Endothelial cell (in vitro differentiated cells): ENCODE measurements at regions not wholly inside any gene's neighbourhood (a gene's known extent, or its start where the extent isn't known, plus 50 kb on each side); places are given as distances from the start of the nearest gene placed in this dataset.

ENCODE experiments used
- DNase-seq: peaks from one replicate; pipeline ENCODE4 v3.0.0; 2021; ENCODE audit warnings: low spot score
- H3K27ac Mint-ChIP-seq: one replicate; pipeline ENCODE4 v1.8.0; 2021; ENCODE audit warnings: mixed read lengths, inconsistent platforms; ENCODE audit not compliant: unreplicated experiment
- H3K27me3 Mint-ChIP-seq: one replicate; pipeline ENCODE4 v1.8.0; 2021; ENCODE audit warnings: mild to moderate bottlenecking, moderate library complexity, mixed read lengths, inconsistent platforms; ENCODE audit not compliant: unreplicated experiment
- H3K36me3 Mint-ChIP-seq: one replicate; pipeline ENCODE4 v1.8.0; 2021; ENCODE audit warnings: mild to moderate bottlenecking, low read depth, mixed read lengths, inconsistent platforms; ENCODE audit not compliant: unreplicated experiment
- H3K4me1 Mint-ChIP-seq: one replicate; pipeline ENCODE4 v1.8.0; 2021; ENCODE audit warnings: mild to moderate bottlenecking, mixed read lengths, inconsistent platforms; ENCODE audit not compliant: unreplicated experiment
- H3K4me3 Mint-ChIP-seq: one replicate; pipeline ENCODE4 v1.8.0; 2021; ENCODE audit warnings: mild to moderate bottlenecking, mixed read lengths, inconsistent platforms; ENCODE audit not compliant: unreplicated experiment
- H3K9me3 Mint-ChIP-seq: one replicate; pipeline ENCODE4 v1.8.0; 2021; ENCODE audit warnings: mixed read lengths, inconsistent platforms; ENCODE audit not compliant: unreplicated experiment
- TF ChIP-seq, protein P1 (sequence below): fragments of 200-600 bp; sonication (generic); IDR thresholded peaks from one replicate; pipeline ENCODE4 v1.5.0; 2021; ENCODE audit warnings: antibody characterized with exemption; ENCODE audit not compliant: unreplicated experiment

DNA sequence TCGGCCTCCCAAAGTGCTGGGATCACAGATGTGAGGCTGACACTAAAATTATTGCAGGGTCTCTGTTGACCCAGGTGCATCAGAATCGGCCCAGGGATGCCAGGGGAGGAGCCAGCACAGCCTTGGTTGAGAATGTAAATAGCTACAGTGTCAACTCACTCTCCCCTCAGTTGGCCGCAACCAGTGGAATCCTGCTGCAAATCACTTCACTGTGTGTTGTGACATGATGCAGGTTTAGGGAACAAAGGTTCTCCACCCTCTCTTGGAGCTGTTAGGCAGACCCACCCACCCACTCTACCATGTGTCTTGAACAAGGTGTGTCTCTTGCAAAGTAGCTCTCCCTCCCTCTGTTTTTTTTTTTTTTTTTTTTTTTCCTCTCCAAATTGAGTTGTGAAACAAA is 60.5 kb upstream of the SOD1 start:
- H3K4me1 Mint-ChIP-seq, result no peaks in the 10 kb centered on the region

DNA sequence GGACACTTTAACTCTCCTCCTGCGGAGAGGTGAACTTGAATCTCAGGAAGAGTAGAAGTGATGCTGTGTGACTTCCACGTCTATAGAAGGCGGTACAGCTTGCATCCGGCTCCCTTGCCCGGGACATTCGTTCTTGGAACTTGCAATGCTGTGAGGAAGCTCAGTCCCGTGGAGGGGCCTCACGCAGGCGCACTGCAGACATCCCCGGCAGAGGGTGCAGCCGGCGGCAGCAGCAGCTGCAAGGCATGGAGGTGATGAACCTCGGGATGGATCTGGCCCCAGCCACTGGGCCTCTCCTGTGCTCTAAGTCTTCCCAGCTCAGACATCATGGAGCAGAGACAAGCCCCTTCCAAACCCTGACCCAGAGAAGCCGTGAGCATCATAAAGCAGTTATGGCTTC is 61.8 kb upstream of the SOD1 start:
- Mint-ChIP-seq H3K27me3 (peaks cover 1% of the 10 kb centered on the region), H3K4me1 (no peaks in the 10 kb centered on the region), H3K4me3 (no peak overlapping the region), H3K36me3 (no peaks in the 10 kb centered on the region), H3K9me3 (no peaks in the 10 kb centered on the region), H3K27ac (no peak overlapping the region)
- DNase-seq, result no peak
- TF ChIP-seq, protein P1, sequence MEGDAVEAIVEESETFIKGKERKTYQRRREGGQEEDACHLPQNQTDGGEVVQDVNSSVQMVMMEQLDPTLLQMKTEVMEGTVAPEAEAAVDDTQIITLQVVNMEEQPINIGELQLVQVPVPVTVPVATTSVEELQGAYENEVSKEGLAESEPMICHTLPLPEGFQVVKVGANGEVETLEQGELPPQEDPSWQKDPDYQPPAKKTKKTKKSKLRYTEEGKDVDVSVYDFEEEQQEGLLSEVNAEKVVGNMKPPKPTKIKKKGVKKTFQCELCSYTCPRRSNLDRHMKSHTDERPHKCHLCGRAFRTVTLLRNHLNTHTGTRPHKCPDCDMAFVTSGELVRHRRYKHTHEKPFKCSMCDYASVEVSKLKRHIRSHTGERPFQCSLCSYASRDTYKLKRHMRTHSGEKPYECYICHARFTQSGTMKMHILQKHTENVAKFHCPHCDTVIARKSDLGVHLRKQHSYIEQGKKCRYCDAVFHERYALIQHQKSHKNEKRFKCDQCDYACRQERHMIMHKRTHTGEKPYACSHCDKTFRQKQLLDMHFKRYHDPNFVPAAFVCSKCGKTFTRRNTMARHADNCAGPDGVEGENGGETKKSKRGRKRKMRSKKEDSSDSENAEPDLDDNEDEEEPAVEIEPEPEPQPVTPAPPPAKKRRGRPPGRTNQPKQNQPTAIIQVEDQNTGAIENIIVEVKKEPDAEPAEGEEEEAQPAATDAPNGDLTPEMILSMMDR, result no peak

More for the DNA sequence above, 60.5 kb upstream of the SOD1 start:
- Mint-ChIP-seq H3K36me3 (no peaks in the 10 kb centered on the region), H3K9me3 (no peaks in the 10 kb centered on the region), H3K4me3 (no peak overlapping the region), H3K27ac (no peak overlapping the region), H3K27me3 (peaks cover 1% of the 10 kb centered on the region)
- DNase-seq, result no peak
- TF ChIP-seq, protein P1, result no peak

DNA sequence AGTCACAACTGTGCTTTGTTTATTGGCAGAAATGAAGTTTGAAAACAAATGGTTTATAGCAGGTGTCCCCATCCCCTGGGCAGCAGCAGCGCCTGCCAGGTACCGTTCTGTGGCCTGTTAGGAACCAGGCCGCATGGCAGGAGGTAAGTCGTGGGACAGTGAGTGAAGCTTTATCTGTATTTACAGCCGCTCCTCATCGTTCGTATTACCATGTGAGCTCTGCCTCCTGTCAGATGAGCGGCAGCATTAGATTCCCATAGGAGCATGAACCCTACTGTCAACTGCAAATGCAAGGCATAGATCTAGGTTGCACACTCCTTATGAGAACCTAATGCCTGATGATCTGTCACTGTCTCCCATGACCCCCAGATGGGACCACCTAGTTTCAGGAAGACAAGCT is 63.4 kb upstream of the SOD1 start:
- Mint-ChIP-seq H3K9me3 (no peaks in the 10 kb centered on the region), H3K27me3 (peaks cover 1% of the 10 kb centered on the region), H3K4me1 (no peaks in the 10 kb centered on the region), H3K36me3 (no peaks in the 10 kb centered on the region), H3K27ac (no peak overlapping the region), H3K4me3 (no peak overlapping the region)
- DNase-seq, result no peak
- TF ChIP-seq, protein P1, result no peak

DNA sequence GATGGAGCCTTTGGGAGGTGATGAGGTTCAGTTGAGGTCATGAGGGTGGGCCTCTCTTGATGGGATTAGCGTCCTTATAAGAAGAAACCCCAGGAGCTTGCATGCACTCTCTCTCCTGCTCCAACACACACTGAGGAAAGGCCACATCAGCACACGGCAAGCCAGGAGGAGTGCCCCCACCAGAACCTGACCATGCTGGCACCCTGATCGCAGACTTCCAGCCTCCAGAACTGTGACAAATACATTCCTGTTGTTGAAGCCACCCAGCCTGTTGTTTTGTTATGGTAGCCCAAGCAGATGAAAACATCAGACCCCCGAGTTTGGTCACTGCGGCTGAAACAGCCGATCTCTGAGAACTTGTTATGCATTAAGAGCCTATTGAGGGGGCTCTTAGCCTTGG is 64.8 kb upstream of the SOD1 start:
- no peak overlapping the region for H3K4me3 Mint-ChIP-seq
- no peak overlapping the region for H3K27ac Mint-ChIP-seq
- TF ChIP-seq, protein P1, result no peak

DNA sequence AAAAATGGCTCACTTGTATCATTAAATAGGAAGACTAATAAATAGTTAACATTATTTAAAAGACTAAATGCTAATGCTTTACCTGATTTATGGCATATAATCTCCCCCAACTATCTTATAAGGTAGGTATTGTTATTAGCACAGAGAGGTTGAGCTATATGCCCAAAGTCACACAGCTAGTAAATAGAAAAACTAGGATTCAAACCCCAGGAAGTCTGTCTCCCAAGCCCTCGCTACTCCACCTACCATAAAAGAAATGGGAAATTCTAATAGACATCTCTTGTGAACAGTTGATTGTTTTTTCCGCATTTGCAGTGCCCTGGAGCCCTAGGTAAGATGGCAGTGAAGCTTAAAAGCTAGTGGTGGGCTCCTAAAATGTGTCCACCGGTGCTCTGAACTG is 65.2 kb upstream of the SOD1 start:
- DNase-seq, result no peak
- Mint-ChIP-seq H3K27ac (no peak overlapping the region), H3K36me3 (no peaks in the 10 kb centered on the region), H3K9me3 (no peaks in the 10 kb centered on the region), H3K4me3 (no peak overlapping the region), H3K4me1 (no peaks in the 10 kb centered on the region), H3K27me3 (no peaks in the 10 kb centered on the region)
- TF ChIP-seq, protein P1, result no peak

More for the DNA sequence above, 64.8 kb upstream of the SOD1 start:
- DNase-seq, result no peak
- no peaks in the 10 kb centered on the region for H3K27me3 Mint-ChIP-seq
- H3K4me1 Mint-ChIP-seq, result no peaks in the 10 kb centered on the region
- H3K36me3 Mint-ChIP-seq, result no peaks in the 10 kb centered on the region
- H3K9me3 Mint-ChIP-seq, result no peaks in the 10 kb centered on the region
